HEK293T (cell line): ENCODE measurements at regions not wholly inside any gene's neighbourhood (a gene's known extent, or its start where the extent isn't known, plus 50 kb on each side); places are given as distances from the start of the nearest gene placed in this dataset.

Experiments used
- CTBP1 ChIP-seq: fragments of 450-650 bp; IDR thresholded peaks from 2 replicates; pipeline ENCODE4 v1.6.1; 2016; ENCODE audit warnings: borderline replicate concordance
- ELF4 ChIP-seq: fragments of 450-650 bp; IDR thresholded peaks from 2 replicates; pipeline ENCODE4 v1.6.1; 2017; ENCODE audit warnings: antibody characterized with exemption
- FOXA1 ChIP-seq: fragments of 450-650 bp; IDR thresholded peaks from 2 replicates; pipeline ENCODE4 v1.6.1; 2016; ENCODE audit warnings: mild to moderate bottlenecking
- FOXM1 ChIP-seq: fragments of 450-650 bp; IDR thresholded peaks from 2 replicates; pipeline ENCODE4 v1.6.1; 2017; ENCODE audit warnings: mild to moderate bottlenecking, borderline replicate concordance
- LEF1 ChIP-seq: fragments of 450-650 bp; IDR thresholded peaks from 2 replicates; pipeline ENCODE4 v1.6.1; 2017; ENCODE audit warnings: mild to moderate bottlenecking, borderline replicate concordance
- NFRKB ChIP-seq: fragments of 450-650 bp; IDR thresholded peaks from 2 replicates; pipeline ENCODE4 v1.6.1; 2016; ENCODE audit warnings: mild to moderate bottlenecking, moderate library complexity
- SP1 ChIP-seq: fragments of 450-650 bp; IDR thresholded peaks from 2 replicates; pipeline ENCODE4 v1.6.1; 2017
- SUZ12 ChIP-seq: fragments of 450-650 bp; IDR thresholded peaks from 2 replicates; pipeline ENCODE4 v1.6.1; 2016; ENCODE audit warnings: mild to moderate bottlenecking
- ZNF384 ChIP-seq: fragments of 450-650 bp; IDR thresholded peaks from 2 replicates; pipeline ENCODE4 v1.6.1; 2016

GRCh38 chr7:34245246-34245645 lies 339.9 kb downstream of the BMPER start:
- no peak for TF ChIP-seq FOXM1
- TF ChIP-seq CTBP1 = no peak
- TF ChIP-seq NFRKB = no peak
- TF ChIP-seq LEF1 = no peak
- no peak for TF ChIP-seq ZNF384
- no peak for TF ChIP-seq ELF4
- no peak for TF ChIP-seq FOXA1
- no peak for TF ChIP-seq SP1
- TF ChIP-seq SUZ12 = no peak
